GM23338 (cell line): ENCODE measurements at regions not wholly inside any gene's neighbourhood (a gene's known extent, or its start where the extent isn't known, plus 50 kb on each side); places are given as distances from the start of the nearest gene placed in this dataset.

Source experiments
- ATAC-seq: fragments of 200-7000 bp; cut with Tn5 transposase; 3 replicates; pipeline ENCODE4 v1.9.1; 2020
- DNase-seq: peaks from one replicate; pipeline ENCODE4 v3.0.0-alpha.2; 2015; ENCODE audit warnings: low spot score
- H2AFZ ChIP-seq: fragments of 200-600 bp; sonication (generic); 2 replicates; pipeline ENCODE4 v1.8.0; 2016; ENCODE audit warnings: antibody characterized with exemption, mild to moderate bottlenecking, moderate library complexity
- H3F3A ChIP-seq: fragments of 200-600 bp; sonication (generic); replicated peaks from 2 replicates; pipeline ENCODE4 v1.8.0; 2017; ENCODE audit warnings: antibody characterized with exemption, mixed run types, low read depth
- H3K27ac ChIP-seq: fragments of 200-600 bp; sonication (generic); 2 replicates; pipeline ENCODE4 v1.6.1; 2016; ENCODE audit warnings: low read depth
- H3K27me3 ChIP-seq: fragments of 200-600 bp; sonication (generic); 2 replicates; pipeline ENCODE4 v1.8.0; 2016; ENCODE audit warnings: mild to moderate bottlenecking, mixed run types, moderate library complexity; ENCODE audit not compliant: insufficient read depth
- H3K36me3 ChIP-seq: fragments of 200-600 bp; sonication (generic); 2 replicates; pipeline ENCODE4 v1.8.0; 2016; ENCODE audit warnings: mild to moderate bottlenecking; ENCODE audit not compliant: insufficient read depth
- H3K4me1 ChIP-seq: fragments of 200-600 bp; sonication (generic); 2 replicates; pipeline ENCODE4 v1.8.0; 2016; ENCODE audit warnings: mild to moderate bottlenecking, moderate library complexity; ENCODE audit not compliant: insufficient read depth
- H3K4me2 ChIP-seq: fragments of 200-600 bp; sonication (generic); 2 replicates; pipeline ENCODE4 v1.7.1; 2017; ENCODE audit warnings: mixed run types
- H3K4me3 ChIP-seq: fragments of 200-600 bp; sonication (generic); 2 replicates; pipeline ENCODE4 v1.6.1; 2016; ENCODE audit warnings: mixed run types
- H3K79me2 ChIP-seq: fragments of 200-600 bp; sonication (generic); replicated peaks from 2 replicates; pipeline ENCODE4 v1.8.0; 2017; ENCODE audit warnings: mild to moderate bottlenecking; ENCODE audit not compliant: insufficient read depth
- H3K9me2 ChIP-seq: fragments of 200-600 bp; sonication (generic); 2 replicates; pipeline ENCODE4 v1.8.0; 2017; ENCODE audit not compliant: insufficient read depth
- H4K20me1 ChIP-seq: fragments of 200-600 bp; sonication (generic); replicated peaks from 2 replicates; pipeline ENCODE4 v1.8.0; 2017; ENCODE audit warnings: mild to moderate bottlenecking; ENCODE audit not compliant: insufficient read depth
- H3K27ac Mint-ChIP-seq: 2 replicates; pipeline ENCODE4 v1.8.0; 2020; ENCODE audit warnings: inconsistent platforms, mild to moderate bottlenecking, moderate library complexity, mixed read lengths
- H3K27me3 Mint-ChIP-seq: 3 replicates; pipeline ENCODE4 v1.8.0; 2022; ENCODE audit warnings: low read depth, mild to moderate bottlenecking, moderate library complexity, mixed read lengths, inconsistent platforms; ENCODE audit not compliant: insufficient read depth, poor library complexity
- H3K36me3 Mint-ChIP-seq: 3 replicates; pipeline ENCODE4 v1.8.0; 2021; ENCODE audit warnings: low read depth, mild to moderate bottlenecking, inconsistent platforms, moderate library complexity, mixed read lengths
- H3K4me1 Mint-ChIP-seq: 3 replicates; pipeline ENCODE4 v1.8.0; 2020; ENCODE audit warnings: mild to moderate bottlenecking, inconsistent platforms, mixed read lengths
- H3K4me3 Mint-ChIP-seq: 3 replicates; pipeline ENCODE4 v1.8.0; 2021; ENCODE audit warnings: moderate library complexity, mild to moderate bottlenecking, inconsistent platforms, mixed read lengths
- H3K9me3 Mint-ChIP-seq: 3 replicates; pipeline ENCODE4 v1.8.0; 2020; ENCODE audit warnings: moderate library complexity, mild to moderate bottlenecking, inconsistent platforms, mixed read lengths
- CREB1 ChIP-seq: fragments of 250-450 bp; sonication (Bioruptor Pico); IDR thresholded peaks from 2 replicates; pipeline ENCODE4 v1.5.0; 2020; ENCODE audit warnings: low read depth, mild to moderate bottlenecking, moderate library complexity
- NANOG ChIP-seq: IDR thresholded peaks from 2 replicates; pipeline ENCODE4 v1.6.1; 2016; ENCODE audit warnings: antibody characterized with exemption, borderline replicate concordance
- ZNF462 ChIP-seq: fragments of 250-450 bp; sonication (Bioruptor Pico); IDR thresholded peaks from 2 replicates; pipeline ENCODE4 v1.5.0; 2020; ENCODE audit warnings: mild to moderate bottlenecking, moderate library complexity

GRCh38 chr1:221067721-221068120, 188.5 kb downstream of the HLX start:
- no peaks in the 10 kb centered on the region for H3K27me3 ChIP-seq
- no peaks in the 10 kb centered on the region; the same call in 1 of the 2 replicates for H4K20me1 ChIP-seq
- no peaks in the 10 kb centered on the region; the same call in 1 of the 2 replicates for H3K9me2 ChIP-seq
- no peak overlapping the region for H2AFZ ChIP-seq
- H3K36me3 ChIP-seq: no peaks in the 10 kb centered on the region
- no peaks in the 10 kb centered on the region; the same call in 2 of the 3 replicates for H3K9me3 Mint-ChIP-seq
- no peak overlapping the region for H3K27ac ChIP-seq
- H3K27ac Mint-ChIP-seq: no peak overlapping the region
- TF ChIP-seq ZNF462 (CRISPR knock-in tag): no peak
- DNase-seq: no peak
- H3F3A ChIP-seq: no peaks in the 10 kb centered on the region
- H3K4me3 Mint-ChIP-seq: no peak overlapping the region
- H3K4me2 ChIP-seq: no peak overlapping the region
- H3K36me3 Mint-ChIP-seq: no peaks in the 10 kb centered on the region
- H3K4me1 ChIP-seq: no peaks in the 10 kb centered on the region
- H3K27me3 Mint-ChIP-seq: peaks cover 4% of the 10 kb centered on the region
- H3K4me3 ChIP-seq: no peak overlapping the region
- no peaks in the 10 kb centered on the region for H3K79me2 ChIP-seq
- H3K4me1 Mint-ChIP-seq: no peaks in the 10 kb centered on the region
- ATAC-seq: no peak

GRCh38 chr1:221069178-221069903, 190.1 kb downstream of the HLX start:
- Histone ChIP-seq H3K79me2 (no peaks in the 10 kb centered on the region), H3K27ac (no peak overlapping the region), H3K4me2 (no peak overlapping the region), H3K27me3 (no peaks in the 10 kb centered on the region), H4K20me1 (no peaks in the 10 kb centered on the region; the same call in 1 of the 2 replicates), H2AFZ (no peak overlapping the region), H3K4me1 (no peaks in the 10 kb centered on the region), H3K36me3 (no peaks in the 10 kb centered on the region), H3K9me2 (no peaks in the 10 kb centered on the region; the same call in 1 of the 2 replicates), H3F3A (no peaks in the 10 kb centered on the region), H3K4me3 (no peak overlapping the region)
- H3K36me3 Mint-ChIP-seq: no peaks in the 10 kb centered on the region
- H3K9me3 Mint-ChIP-seq: peaks cover 6% of the 10 kb centered on the region; the same call in 1 of the 3 replicates
- no peak for TF ChIP-seq CREB1 (CRISPR knock-in tag)
- no peak for TF ChIP-seq NANOG
- DNase-seq (no peak), ATAC-seq (no peak)
- peaks cover 3% of the 10 kb centered on the region for H3K27me3 Mint-ChIP-seq
- no peak overlapping the region for H3K27ac Mint-ChIP-seq
- H3K4me1 Mint-ChIP-seq: no peaks in the 10 kb centered on the region
- no peak overlapping the region for H3K4me3 Mint-ChIP-seq
